Kidney epithelial cell (primary cell): ENCODE measurements at regions not wholly inside any gene's neighbourhood (a gene's known extent, or its start where the extent isn't known, plus 50 kb on each side); places are given as distances from the start of the nearest gene placed in this dataset.

Experiments used
- DNase-seq: peaks from one replicate; pipeline ENCODE4 v3.0.0-alpha.2; 2010; ENCODE audit warnings: low read depth
- H3K27me3 ChIP-seq: 2 replicates; pipeline ENCODE4 v1.6.0; 2011; ENCODE audit warnings: low read length; ENCODE audit not compliant: control insufficient read depth, insufficient read depth
- H3K36me3 ChIP-seq: 2 replicates; pipeline ENCODE4 v1.5.1; 2011; ENCODE audit warnings: low read length; ENCODE audit not compliant: control insufficient read depth, insufficient read depth
- H3K4me3 ChIP-seq: 2 replicates; pipeline ENCODE4 v1.5.1; 2011; ENCODE audit warnings: low read depth, mild to moderate bottlenecking, control low read depth, low read length
- TF ChIP-seq, protein P1 (sequence below): IDR thresholded peaks from 2 replicates; pipeline ENCODE4 v1.5.1; 2011; ENCODE audit warnings: mild to moderate bottlenecking, moderate library complexity, low read length, control low read depth, inconsistent platforms; ENCODE audit not compliant: insufficient read depth, poor library complexity, severe bottlenecking

GRCh38 chr5:2027790-2028189 is 145.1 kb upstream of the IRX4 start:
- TF ChIP-seq, protein P1, sequence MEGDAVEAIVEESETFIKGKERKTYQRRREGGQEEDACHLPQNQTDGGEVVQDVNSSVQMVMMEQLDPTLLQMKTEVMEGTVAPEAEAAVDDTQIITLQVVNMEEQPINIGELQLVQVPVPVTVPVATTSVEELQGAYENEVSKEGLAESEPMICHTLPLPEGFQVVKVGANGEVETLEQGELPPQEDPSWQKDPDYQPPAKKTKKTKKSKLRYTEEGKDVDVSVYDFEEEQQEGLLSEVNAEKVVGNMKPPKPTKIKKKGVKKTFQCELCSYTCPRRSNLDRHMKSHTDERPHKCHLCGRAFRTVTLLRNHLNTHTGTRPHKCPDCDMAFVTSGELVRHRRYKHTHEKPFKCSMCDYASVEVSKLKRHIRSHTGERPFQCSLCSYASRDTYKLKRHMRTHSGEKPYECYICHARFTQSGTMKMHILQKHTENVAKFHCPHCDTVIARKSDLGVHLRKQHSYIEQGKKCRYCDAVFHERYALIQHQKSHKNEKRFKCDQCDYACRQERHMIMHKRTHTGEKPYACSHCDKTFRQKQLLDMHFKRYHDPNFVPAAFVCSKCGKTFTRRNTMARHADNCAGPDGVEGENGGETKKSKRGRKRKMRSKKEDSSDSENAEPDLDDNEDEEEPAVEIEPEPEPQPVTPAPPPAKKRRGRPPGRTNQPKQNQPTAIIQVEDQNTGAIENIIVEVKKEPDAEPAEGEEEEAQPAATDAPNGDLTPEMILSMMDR = no peak
- no peaks in the 10 kb centered on the region for H3K36me3 ChIP-seq
- H3K4me3 ChIP-seq = no peak overlapping the region
- no peaks in the 10 kb centered on the region for H3K27me3 ChIP-seq
- DNase-seq = no peak

GRCh38 chr5:2024986-2025721 is 142.4 kb upstream of the IRX4 start:
- no peaks in the 10 kb centered on the region for H3K36me3 ChIP-seq
- TF ChIP-seq, protein P1 = no peak
- H3K4me3 ChIP-seq = no peak overlapping the region
- H3K27me3 ChIP-seq = no peaks in the 10 kb centered on the region
- no peak for DNase-seq

GRCh38 chr5:2023196-2023595 is 140.5 kb upstream of the IRX4 start:
- H3K4me3 ChIP-seq = no peak overlapping the region

GRCh38 chr5:2022436-2022835 is 139.7 kb upstream of the IRX4 start:
- no peaks in the 10 kb centered on the region for H3K27me3 ChIP-seq
- no peak for DNase-seq
- no peak overlapping the region for H3K4me3 ChIP-seq
- H3K36me3 ChIP-seq = no peaks in the 10 kb centered on the region
- TF ChIP-seq, protein P1 = no peak

More at GRCh38 chr5:2023196-2023595, 140.5 kb upstream of the IRX4 start:
- Histone ChIP-seq H3K27me3 (no peaks in the 10 kb centered on the region), H3K36me3 (no peaks in the 10 kb centered on the region)
- TF ChIP-seq, protein P1 = no peak
- DNase-seq = no peak

GRCh38 chr5:2021484-2022176 is 138.9 kb upstream of the IRX4 start:
- TF ChIP-seq, protein P1 = no peak
- Histone ChIP-seq H3K27me3 (no peaks in the 10 kb centered on the region), H3K4me3 (no peak overlapping the region), H3K36me3 (no peaks in the 10 kb centered on the region)
- DNase-seq = no peak
